HepG2 (cell line): ENCODE measurements at regions not wholly inside any gene's neighbourhood (a gene's known extent, or its start where the extent isn't known, plus 50 kb on each side); places are given as distances from the start of the nearest gene placed in this dataset.

Source experiments
- ATAC-seq: fragments of 200-7000 bp; cut with Tn5 transposase; 3 replicates; pipeline ENCODE4 v1.9.1; 2020; ENCODE audit warnings: mild to moderate bottlenecking, moderate library complexity
- BruUV-seq: library from RNA; stranded (reverse); fragments of 400-500 nt; replicated peaks from 2 replicates; lab custom pipeline; 2021; lab: Mats Ljungman, UMichigan
- CTCF ChIA-PET: fragments of 300-600 bp; formaldehyde crosslinking; extraction: SDS; loops from one replicate; lab custom pipeline; 2021; ENCODE audit warnings: low total read pairs, inconsistent platforms, low intra/inter-chr PET ratio; lab: Yijun Ruan, JAX
- POLR2A ChIA-PET: fragments of 350-600 bp; sonication (Branson Sonifier 250); formaldehyde crosslinking; loops from one replicate; lab custom pipeline; 2020; ENCODE audit warnings: antibody characterized with exemption, inconsistent platforms; lab: Yijun Ruan, JAX
- DNase-seq: peaks from one replicate; pipeline ENCODE4 v3.0.0-alpha.2; 2015; ENCODE audit warnings: low spot score
- FAIRE-seq: peaks from 3 replicates; lab custom pipeline; 2011; peaks lifted over from hg19 to GRCh38; lab: Jason Lieb, UNC
- H2AFZ ChIP-seq: one replicate; pipeline ENCODE4 v1.6.1; 2011; ENCODE audit warnings: low read length, inconsistent platforms
- H3K27ac ChIP-seq: fragments of 300-600 bp; 3 replicates; pipeline ENCODE4 v1.8.0; 2011; ENCODE audit warnings: mixed run types, mild to moderate bottlenecking, mixed read lengths, low read length, inconsistent platforms; ENCODE audit not compliant: insufficient read depth; ENCODE audit errors: extremely low read length
- H3K27me3 ChIP-seq, 2 experiments: fragments of 200-600 bp in 1 of 2; 2 replicates in 1 of 2; 3 replicates in 1 of 2; pipeline versions ENCODE4 v1.6.0 to v1.8.0; 2011; ENCODE audit warnings: low read length in 2 of 2, mild to moderate bottlenecking in 2 of 2, moderate library complexity in 2 of 2, inconsistent platforms in 1 of 2; ENCODE audit not compliant: insufficient read depth in 2 of 2, control insufficient read depth in 1 of 2
- H3K36me3 ChIP-seq, 2 experiments: fragments of 200-600 bp in 1 of 2; replicated peaks in 1 of 2; 2 replicates in 1 of 2; 3 replicates in 1 of 2; pipeline versions ENCODE4 v1.5.1 to v1.8.0; 2011; ENCODE audit warnings: low read length in 2 of 2, inconsistent platforms in 1 of 2; ENCODE audit not compliant: insufficient read depth in 2 of 2, control insufficient read depth in 1 of 2
- H3K4me1 ChIP-seq: 2 replicates; pipeline ENCODE4 v1.5.1; 2012; ENCODE audit warnings: low read length, inconsistent platforms; ENCODE audit not compliant: insufficient read depth
- H3K4me2 ChIP-seq: 2 replicates; pipeline ENCODE4 v1.6.0; 2011; ENCODE audit warnings: low read depth, low read length, inconsistent platforms
- H3K4me3 ChIP-seq, 3 experiments: fragments of 200-600 bp in 1 of 3; sonication (generic), shearing (Covaris generic) in 1 of 3; replicated peaks in 1 of 3; 2 replicates each; pipeline ENCODE4 v1.5.1; 2011 to 2016; ENCODE audit warnings: low read length in 3 of 3, inconsistent platforms in 2 of 3, low read depth in 2 of 3, mild to moderate bottlenecking in 2 of 3, control low read depth in 1 of 3, mixed read lengths in 1 of 3; ENCODE audit not compliant: insufficient read depth in 1 of 3
- H3K79me2 ChIP-seq: one replicate; pipeline ENCODE4 v1.6.1; 2011; ENCODE audit warnings: low read length, inconsistent platforms; ENCODE audit not compliant: insufficient read depth
- H3K9ac ChIP-seq: 2 replicates; pipeline ENCODE4 v1.6.0; 2011; ENCODE audit warnings: mild to moderate bottlenecking, low read depth, low read length, inconsistent platforms; ENCODE audit not compliant: insufficient read depth
- H3K9me3 ChIP-seq: 2 replicates; pipeline ENCODE4 v1.5.1; 2012; ENCODE audit warnings: mild to moderate bottlenecking, low read length
- H4K20me1 ChIP-seq: 2 replicates; pipeline ENCODE4 v1.6.0; 2011; ENCODE audit warnings: inconsistent platforms, mild to moderate bottlenecking, low read length, moderate library complexity; ENCODE audit not compliant: insufficient read depth
- GZF1 ChIP-seq: sonication (generic); formaldehyde crosslinking; IDR thresholded peaks from 2 replicates; pipeline ENCODE4 v1.5.1; 2020; ENCODE audit warnings: mild to moderate bottlenecking, missing genetic modification reagents
- HNF1A ChIP-seq, 2 experiments: sonication (generic) in 1 of 2; formaldehyde crosslinking in 1 of 2; IDR thresholded peaks; 2 replicates each; pipeline versions ENCODE4 v1.4.0 to v1.6.1; 2016 to 2020; ENCODE audit warnings: borderline replicate concordance in 1 of 2, low read depth in 1 of 2, mild to moderate bottlenecking in 1 of 2, missing genetic modification reagents in 1 of 2
- KLF11 ChIP-seq: IDR thresholded peaks from 2 replicates; pipeline ENCODE4 v1.6.1; 2016; ENCODE audit warnings: missing compliant biosample characterization
- KLF15 ChIP-seq: sonication (generic); formaldehyde crosslinking; IDR thresholded peaks from 2 replicates; pipeline ENCODE4 v1.8.1; 2023; ENCODE audit warnings: borderline replicate concordance, mild to moderate bottlenecking, inconsistent platforms, missing genetic modification reagents, mixed read lengths
- NFE2L1 ChIP-seq: sonication (generic); formaldehyde crosslinking; IDR thresholded peaks from 2 replicates; pipeline ENCODE4 v1.4.0; 2020; ENCODE audit warnings: missing genetic modification reagents, mild to moderate bottlenecking, borderline replicate concordance
- NR3C1 ChIP-seq: sonication (generic); formaldehyde crosslinking; IDR thresholded peaks from 2 replicates; pipeline ENCODE4 v1.4.0; 2020; ENCODE audit warnings: missing genetic modification reagents
- PAX8 ChIP-seq: sonication (generic); formaldehyde crosslinking; IDR thresholded peaks from 2 replicates; pipeline ENCODE4 v1.8.0; 2022; ENCODE audit warnings: mild to moderate bottlenecking, missing genetic modification reagents, borderline replicate concordance
- RAD51 ChIP-seq: fragments of 450-650 bp; IDR thresholded peaks from 2 replicates; pipeline ENCODE4 v1.6.1; 2016; ENCODE audit warnings: borderline replicate concordance
- SMAD9 ChIP-seq: sonication (generic); formaldehyde crosslinking; IDR thresholded peaks from 2 replicates; pipeline ENCODE4 v1.5.1; 2020; ENCODE audit warnings: mild to moderate bottlenecking, missing genetic modification reagents
- TCF12 ChIP-seq, 2 experiments: fragments of 450-650 bp in 1 of 2; sonication (generic) in 1 of 2; formaldehyde crosslinking in 1 of 2; IDR thresholded peaks; 2 replicates each; pipeline versions ENCODE4 v1.6.1 to v1.8.0; 2017 to 2022; ENCODE audit warnings: antibody characterized with exemption in 1 of 2, mild to moderate bottlenecking in 1 of 2, missing genetic modification reagents in 1 of 2, moderate library complexity in 1 of 2
- ZBTB21 ChIP-seq: sonication (generic); formaldehyde crosslinking; IDR thresholded peaks from 2 replicates; pipeline ENCODE4 v1.4.0; 2020; ENCODE audit warnings: missing genetic modification reagents
- ZBTB42 ChIP-seq: sonication (generic); formaldehyde crosslinking; IDR thresholded peaks from 2 replicates; pipeline ENCODE4 v1.5.0; 2020; ENCODE audit warnings: mild to moderate bottlenecking, missing genetic modification reagents
- ZNF143 ChIP-seq: sonication (generic); formaldehyde crosslinking; IDR thresholded peaks from 2 replicates; pipeline ENCODE4 v1.4.0; 2020; ENCODE audit warnings: missing genetic modification reagents
- ZNF431 ChIP-seq: sonication (generic); formaldehyde crosslinking; IDR thresholded peaks from 2 replicates; pipeline ENCODE4 v1.9.0; 2022; ENCODE audit warnings: missing genetic modification reagents, low read depth, mild to moderate bottlenecking, borderline replicate concordance
- ZNF484 ChIP-seq: sonication (generic); formaldehyde crosslinking; IDR thresholded peaks from 2 replicates; pipeline ENCODE4 v1.5.1; 2020; ENCODE audit warnings: mild to moderate bottlenecking, low read depth, missing genetic modification reagents, borderline replicate concordance
- ZNF496 ChIP-seq: sonication (generic); formaldehyde crosslinking; IDR thresholded peaks from 2 replicates; pipeline ENCODE4 v1.8.1; 2023; ENCODE audit warnings: mild to moderate bottlenecking, moderate library complexity, missing genetic modification reagents; ENCODE audit not compliant: insufficient replicate concordance
- ZNF547 ChIP-seq: sonication (generic); formaldehyde crosslinking; IDR thresholded peaks from 2 replicates; pipeline ENCODE4 v1.5.1; 2020; ENCODE audit warnings: mild to moderate bottlenecking, missing genetic modification reagents
- WGBS: methylation state at CpG from one replicate; pipeline ENCODE4 v1.1.6; 2017; ENCODE audit warnings: low lambda C conversion rate; 5-methylcytosine and 5-hydroxymethylcytosine counted together
- in situ Hi-C: cut with HindIII; loops from 2 replicates; pipeline ENCODE4 v1.10.0; 2017; ENCODE audit warnings: low pct_unique_long_range_greater_than_20kb; ENCODE audit not compliant: extremely low pct_ligation_motif_present
- intact Hi-C: fragments of 100-400 bp; cut with micrococcal nuclease; formaldehyde crosslinking; loops from one replicate; pipeline ENCODE4 v1.10.0; 2022; ENCODE audit not compliant: unreplicated experiment

DNA sequence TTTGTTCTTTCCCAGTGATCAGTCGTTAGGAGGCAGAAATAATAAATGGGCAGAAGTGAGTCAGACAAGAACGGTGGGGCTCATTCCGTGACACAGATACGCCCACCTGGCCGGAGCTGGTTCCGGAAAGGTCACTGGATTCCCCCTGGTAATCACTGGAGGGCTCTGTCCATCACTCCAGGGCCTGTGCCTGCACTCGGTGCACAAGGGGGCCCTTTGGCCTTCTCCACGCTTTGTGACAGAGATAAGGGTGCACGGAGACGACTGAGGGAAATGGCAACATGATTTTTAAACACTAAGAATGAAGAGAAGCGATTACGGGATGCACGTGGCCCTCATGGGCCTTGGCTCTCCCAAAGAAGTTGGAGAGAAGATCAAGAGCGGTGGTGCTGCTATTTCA lies 84.4 kb downstream of the PTGR3 start:
- no peak overlapping the region for H3K27ac ChIP-seq
- no peak overlapping the region for H3K4me3 ChIP-seq
- H3K27me3 ChIP-seq, result peaks cover 1 to 26% of the 10 kb centered on the region in 2 experiments; a peak in 2 of 5 replicates
- DNase-seq, result no peak
- ATAC-seq, result no peak
- no peak overlapping the region for H3K9ac ChIP-seq
- intact Hi-C loops, result no loop called here
- H3K4me2 ChIP-seq, result no peak overlapping the region
- no peaks in the 10 kb centered on the region for H3K9me3 ChIP-seq
- H4K20me1 ChIP-seq, result no peaks in the 10 kb centered on the region
- 55% methylated on average over 14 of the region's 14 CpGs for WGBS
- H2AFZ ChIP-seq, result no peak overlapping the region
- BruUV-seq, result no TSS peak
- CTCF ChIA-PET, result no interaction called here
- H3K36me3 ChIP-seq, result no peaks in the 10 kb centered on the region
- in situ Hi-C loops, result no loop called here
- TF ChIP-seq SMAD9 (CRISPR knock-in tag) (no peak), NFE2L1 (CRISPR knock-in tag) (no peak), HNF1A (IDR thresholded peaks at IDR 0.05; ENCODE audit: low read depth) (no peak), HNF1A (CRISPR knock-in tag; IDR thresholded peaks at IDR 0.05; ENCODE audit: borderline replicate concordance) (no peak), ZNF484 (CRISPR knock-in tag) (no peak), ZNF431 (CRISPR knock-in tag) (no peak), KLF11 (CRISPR knock-in tag) (no peak), ZBTB21 (no peak), NR3C1 (no peak), KLF15 (CRISPR knock-in tag) (no peak), ZBTB42 (CRISPR knock-in tag) (no peak), GZF1 (no peak), RAD51 (no peak), ZNF547 (CRISPR knock-in tag) (no peak), ZNF496 (CRISPR knock-in tag) (no peak), PAX8 (no peak), TCF12 (IDR thresholded peaks at IDR 0.05) (no peak), TCF12 (CRISPR knock-in tag; IDR thresholded peaks at IDR 0.05) (no peak), ZNF143 (no peak)
- POLR2A ChIA-PET, result no interaction called here
- no peak for FAIRE-seq
- peaks cover 31% of the 10 kb centered on the region for H3K4me1 ChIP-seq
- no peaks in the 10 kb centered on the region for H3K79me2 ChIP-seq
